B cell (primary cell): ENCODE measurements at regions not wholly inside any gene's neighbourhood (a gene's known extent, or its start where the extent isn't known, plus 50 kb on each side); places are given as distances from the start of the nearest gene placed in this dataset.

Experiments used
- ATAC-seq: fragments of 200-7000 bp; cut with Tn5 transposase; one replicate; pipeline ENCODE4 v1.10.0; 2021; ENCODE audit warnings: low read depth, mild to moderate bottlenecking, moderate number of reproducible peaks, moderate library complexity
- CTCF ChIA-PET: fragments of 350-600 bp; sonication (Branson Sonifier 250); formaldehyde crosslinking; loops from one replicate; lab custom pipeline; 2021; ENCODE audit warnings: antibody characterized with exemption, inconsistent platforms; lab: Charles Lee
- POLR2A ChIA-PET: fragments of 350-600 bp; sonication (Branson Sonifier 250); formaldehyde crosslinking; loops from one replicate; lab custom pipeline; 2021; ENCODE audit warnings: antibody characterized with exemption; lab: Charles Lee
- DNase-seq: peaks from one replicate; pipeline ENCODE4 v3.0.0; 2013
- H2AFZ ChIP-seq: 2 replicates; pipeline ENCODE4 v1.6.1; 2012; ENCODE audit warnings: mild to moderate bottlenecking, low read depth, low read length; ENCODE audit not compliant: insufficient read depth, poor library complexity, severe bottlenecking
- H3K27ac ChIP-seq, 2 donors: 1 replicate in 1 of 2; 2 replicates in 1 of 2; pipeline ENCODE4 v1.5.1; 2012 to 2013; ENCODE audit warnings: low read length in 2 of 2, mild to moderate bottlenecking in 2 of 2, moderate library complexity in 1 of 2
- H3K27me3 ChIP-seq, 4 experiments: fragments of 200-600 bp in 1 of 4; sonication (generic) in 1 of 4; replicated peaks in 1 of 4; 1 replicate in 2 of 4; 2 replicates in 2 of 4; pipeline versions ENCODE4 v1.6.1 to v1.7.0; 2013 to 2016; ENCODE audit warnings: low read length in 3 of 4, mild to moderate bottlenecking in 2 of 4, mixed read lengths in 1 of 4, moderate library complexity in 1 of 4; ENCODE audit not compliant: insufficient read depth in 4 of 4, control insufficient read depth in 3 of 4; ENCODE audit errors: control extremely low read depth in 1 of 4
- H3K36me3 ChIP-seq, 2 experiments: replicated peaks in 1 of 2; 1 replicate in 1 of 2; 2 replicates in 1 of 2; pipeline versions ENCODE4 v1.6.1 to v1.7.1; 2013; ENCODE audit warnings: low read length in 1 of 2; ENCODE audit not compliant: insufficient read depth in 2 of 2, control insufficient read depth in 1 of 2; ENCODE audit errors: control extremely low read depth in 1 of 2, extremely low read depth in 1 of 2
- H3K4me1 ChIP-seq, 2 donors: fragments of 200-600 bp in 1 of 2; sonication (generic) in 1 of 2; 1 replicate in 1 of 2; 2 replicates in 1 of 2; pipeline versions ENCODE4 v1.5.1 to v1.6.1; 2013 to 2017; ENCODE audit warnings: low read length in 2 of 2; ENCODE audit not compliant: control insufficient read depth in 2 of 2, insufficient read depth in 2 of 2
- H3K4me2 ChIP-seq: replicated peaks from 2 replicates; pipeline ENCODE3; 2012; ENCODE audit warnings: mild to moderate bottlenecking, low read depth, low read length; ENCODE audit not compliant: poor library complexity, severe bottlenecking
- H3K4me3 ChIP-seq, 5 experiments: fragments of 200-600 bp in 1 of 5; sonication (generic) in 1 of 5; 1 replicate in 3 of 5; 2 replicates in 2 of 5; pipeline versions ENCODE4 v1.5.1 to v1.7.0; 2011 to 2016; ENCODE audit warnings: low read length in 4 of 5, mild to moderate bottlenecking in 4 of 5, low read depth in 2 of 5, control low read depth in 1 of 5, moderate library complexity in 1 of 5; ENCODE audit not compliant: insufficient read depth in 1 of 5; ENCODE audit errors: control extremely low read depth in 1 of 5, extremely low read depth in 1 of 5
- H3K79me2 ChIP-seq: fragments of 200-600 bp; sonication (generic); one replicate; pipeline ENCODE4 v1.6.0; 2016; ENCODE audit warnings: low read length; ENCODE audit not compliant: control insufficient read depth, insufficient read depth
- H3K9ac ChIP-seq: fragments of 200-600 bp; sonication (generic); 2 replicates; pipeline ENCODE4 v1.6.1; 2017; ENCODE audit warnings: mild to moderate bottlenecking, low read length, moderate library complexity
- H3K9me3 ChIP-seq, 3 donors: one replicate each; pipeline versions ENCODE4 v1.6.1 to v1.7.1; 2013; ENCODE audit warnings: low read length in 2 of 3; ENCODE audit not compliant: control insufficient read depth in 2 of 3, insufficient read depth in 1 of 3; ENCODE audit errors: control extremely low read depth in 1 of 3
- H4K20me1 ChIP-seq: 2 replicates; pipeline ENCODE4 v1.6.0; 2012; ENCODE audit warnings: mild to moderate bottlenecking, low read length; ENCODE audit not compliant: insufficient read depth, control insufficient read depth, poor library complexity, severe bottlenecking
- H3K27ac Mint-ChIP-seq: one replicate; pipeline ENCODE4 v1.8.0; 2021; ENCODE audit warnings: mixed read lengths
- H3K27me3 Mint-ChIP-seq: one replicate; pipeline ENCODE4 v1.8.0; 2021; ENCODE audit warnings: mixed read lengths
- H3K4me1 Mint-ChIP-seq: one replicate; pipeline ENCODE4 v1.8.0; 2021; ENCODE audit warnings: mixed read lengths
- H3K4me3 Mint-ChIP-seq: one replicate; pipeline ENCODE4 v1.8.0; 2021; ENCODE audit warnings: mixed read lengths
- H3K9me3 Mint-ChIP-seq: one replicate; pipeline ENCODE4 v1.8.0; 2022; ENCODE audit warnings: mixed read lengths; ENCODE audit not compliant: insufficient read depth
- EZH2 ChIP-seq: IDR thresholded peaks from 2 replicates; pipeline ENCODE4 v1.6.1; 2012; ENCODE audit warnings: borderline replicate concordance, low read depth, mild to moderate bottlenecking, moderate library complexity, low read length; ENCODE audit not compliant: insufficient read depth, poor library complexity, severe bottlenecking
- WGBS: methylation state at CpG from one replicate; pipeline ENCODE4 v1.1.5; 2013; ENCODE audit warnings: missing lambda C conversion rate; ENCODE audit not compliant: insufficient coverage; 5-methylcytosine and 5-hydroxymethylcytosine counted together
- intact Hi-C: fragments of 100-400 bp; cut with micrococcal nuclease; formaldehyde crosslinking; loops from one replicate; pipeline ENCODE4 v1.10.0; 2022
- TF ChIP-seq, protein P1 (sequence below): fragments of 200-600 bp; IDR thresholded peaks from one replicate; pipeline ENCODE4 v1.8.0; 2022; ENCODE audit warnings: antibody characterized with exemption, mild to moderate bottlenecking

- TF ChIP-seq, protein P1, sequence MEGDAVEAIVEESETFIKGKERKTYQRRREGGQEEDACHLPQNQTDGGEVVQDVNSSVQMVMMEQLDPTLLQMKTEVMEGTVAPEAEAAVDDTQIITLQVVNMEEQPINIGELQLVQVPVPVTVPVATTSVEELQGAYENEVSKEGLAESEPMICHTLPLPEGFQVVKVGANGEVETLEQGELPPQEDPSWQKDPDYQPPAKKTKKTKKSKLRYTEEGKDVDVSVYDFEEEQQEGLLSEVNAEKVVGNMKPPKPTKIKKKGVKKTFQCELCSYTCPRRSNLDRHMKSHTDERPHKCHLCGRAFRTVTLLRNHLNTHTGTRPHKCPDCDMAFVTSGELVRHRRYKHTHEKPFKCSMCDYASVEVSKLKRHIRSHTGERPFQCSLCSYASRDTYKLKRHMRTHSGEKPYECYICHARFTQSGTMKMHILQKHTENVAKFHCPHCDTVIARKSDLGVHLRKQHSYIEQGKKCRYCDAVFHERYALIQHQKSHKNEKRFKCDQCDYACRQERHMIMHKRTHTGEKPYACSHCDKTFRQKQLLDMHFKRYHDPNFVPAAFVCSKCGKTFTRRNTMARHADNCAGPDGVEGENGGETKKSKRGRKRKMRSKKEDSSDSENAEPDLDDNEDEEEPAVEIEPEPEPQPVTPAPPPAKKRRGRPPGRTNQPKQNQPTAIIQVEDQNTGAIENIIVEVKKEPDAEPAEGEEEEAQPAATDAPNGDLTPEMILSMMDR, result no peak
- TF ChIP-seq EZH2, result no peak
- DNase-seq, result no peak
- no peak for ATAC-seq
- no peak overlapping the region for H3K4me2 ChIP-seq
- Mint-ChIP-seq H3K4me3 (no peak overlapping the region), H3K9me3 (no peaks in the 10 kb centered on the region), H3K4me1 (no peaks in the 10 kb centered on the region), H3K27me3 (peaks cover 11% of the 10 kb centered on the region), H3K27ac (no peak overlapping the region)
- H3K4me3 ChIP-seq, result no peak overlapping the region
- no peak overlapping the region for H2AFZ ChIP-seq
- 79% methylated on average over 3 of the region's 7 CpGs for WGBS
- no peaks in the 10 kb centered on the region for H4K20me1 ChIP-seq
- H3K79me2 ChIP-seq, result no peaks in the 10 kb centered on the region
- no peak overlapping the region for H3K9ac ChIP-seq
- ChIA-PET POLR2A (no interaction called here), CTCF (no interaction called here)
- intact Hi-C loops, result no loop called here
- peaks cover 0 to 2% (median 0%) of the 10 kb centered on the region in 3 donors for H3K9me3 ChIP-seq
- no peak overlapping the region for H3K27ac ChIP-seq
- H3K27me3 ChIP-seq, result no peaks in the 10 kb centered on the region
- no peaks in the 10 kb centered on the region for H3K4me1 ChIP-seq
- no peaks in the 10 kb centered on the region for H3K36me3 ChIP-seq
Measured at GRCh38 chr12:5227708-5228373, 184.2 kb downstream of the KCNA5 start.

GRCh38 chr12:5230156-5230555 is 186.5 kb downstream of the KCNA5 start:
- Mint-ChIP-seq H3K4me1 (no peaks in the 10 kb centered on the region), H3K27me3 (peaks cover 16% of the 10 kb centered on the region), H3K9me3 (no peaks in the 10 kb centered on the region), H3K27ac (no peak overlapping the region), H3K4me3 (no peak overlapping the region)
- Histone ChIP-seq H3K9ac (no peak overlapping the region), H2AFZ (no peak overlapping the region), H4K20me1 (no peaks in the 10 kb centered on the region), H3K4me2 (no peak overlapping the region), H3K27me3 (no peaks in the 10 kb centered on the region), H3K36me3 (no peaks in the 10 kb centered on the region), H3K79me2 (no peaks in the 10 kb centered on the region), H3K4me3 (no peak overlapping the region), H3K9me3 (peaks cover 0 to 2% (median 0%) of the 10 kb centered on the region in 3 donors), H3K27ac (no peak overlapping the region), H3K4me1 (no peaks in the 10 kb centered on the region)
- DNase-seq (no peak), ATAC-seq (no peak)
- intact Hi-C loops, result no loop called here
- WGBS, result no CpG with 5 or more reads among the region's 2 CpGs
- POLR2A ChIA-PET, result no interaction called here
- CTCF ChIA-PET, result no interaction called here
- TF ChIP-seq EZH2, result no peak
- TF ChIP-seq, protein P1, result no peak
